C4-2B (cell line): ENCODE measurements at regions not wholly inside any gene's neighbourhood (a gene's known extent, or its start where the extent isn't known, plus 50 kb on each side); places are given as distances from the start of the nearest gene placed in this dataset.

Experiments
- CTCF ChIP-seq: fragments of 450-650 bp; conservative IDR thresholded peaks from 2 replicates; pipeline ENCODE4 v1.5.1; 2017; ENCODE audit warnings: mild to moderate bottlenecking
- ZFX ChIP-seq: fragments of 450-650 bp; IDR thresholded peaks from 2 replicates; pipeline ENCODE4 v1.6.1; 2017

GRCh38 chr14:29376237-29376636 lies 551.4 kb downstream of the PRKD1 start:
- TF ChIP-seq CTCF (no peak), ZFX (no peak)
